DND-41 (cell line): ENCODE measurements at regions not wholly inside any gene's neighbourhood (a gene's known extent, or its start where the extent isn't known, plus 50 kb on each side); places are given as distances from the start of the nearest gene placed in this dataset.

ENCODE experiments used
- ATAC-seq: fragments of 200-7000 bp; cut with Tn5 transposase; 3 replicates; pipeline ENCODE4 v1.9.1; 2021; ENCODE audit warnings: low read depth; ENCODE audit not compliant: insufficient read depth
- DNase-seq: peaks from one replicate; pipeline ENCODE4 v3.0.0-alpha.2; 2020
- H2AFZ ChIP-seq: 2 replicates; pipeline ENCODE4 v1.6.0; 2012; ENCODE audit warnings: low read depth, low read length
- H3K27ac ChIP-seq: 2 replicates; pipeline ENCODE4 v1.5.1; 2012; ENCODE audit warnings: low read length, inconsistent platforms
- H3K27me3 ChIP-seq: fragments of 200-600 bp; sonication (generic); 2 replicates; pipeline ENCODE4 v1.6.0; 2012; ENCODE audit warnings: low read length, mild to moderate bottlenecking, inconsistent platforms; ENCODE audit not compliant: insufficient read depth, poor library complexity
- H3K36me3 ChIP-seq: 2 replicates; pipeline ENCODE4 v1.5.1; 2012; ENCODE audit warnings: low read length, inconsistent platforms; ENCODE audit not compliant: insufficient read depth
- H3K4me1 ChIP-seq: 2 replicates; pipeline ENCODE4 v1.5.1; 2012; ENCODE audit warnings: mild to moderate bottlenecking, low read length; ENCODE audit not compliant: insufficient read depth
- H3K4me2 ChIP-seq: 2 replicates; pipeline ENCODE4 v1.6.0; 2012; ENCODE audit warnings: mild to moderate bottlenecking, moderate library complexity, low read length, inconsistent platforms; ENCODE audit not compliant: insufficient read depth
- H3K4me3 ChIP-seq, 2 experiments: fragments of 200-600 bp in 1 of 2; shearing (Covaris generic) in 1 of 2; 2 replicates each; pipeline ENCODE4 v1.5.1; 2012 to 2016; ENCODE audit warnings: inconsistent platforms in 2 of 2, low read length in 2 of 2, mild to moderate bottlenecking in 2 of 2, low read depth in 1 of 2, moderate library complexity in 1 of 2
- H3K79me2 ChIP-seq: 2 replicates; pipeline ENCODE4 v1.6.0; 2012; ENCODE audit warnings: low read length, inconsistent platforms; ENCODE audit not compliant: insufficient read depth
- H3K9ac ChIP-seq: 2 replicates; pipeline ENCODE4 v1.6.0; 2012; ENCODE audit warnings: low read depth, mild to moderate bottlenecking, inconsistent platforms, low read length, moderate library complexity
- H3K9me3 ChIP-seq: 2 replicates; pipeline ENCODE4 v1.5.1; 2012; ENCODE audit warnings: low read length, moderate library complexity, mild to moderate bottlenecking, inconsistent platforms; ENCODE audit not compliant: insufficient read depth, severe bottlenecking
- H4K20me1 ChIP-seq: 2 replicates; pipeline ENCODE4 v1.6.0; 2012; ENCODE audit warnings: low read length; ENCODE audit not compliant: insufficient read depth
- CTCF ChIP-seq: IDR thresholded peaks from 2 replicates; pipeline ENCODE4 v1.5.1; 2012; ENCODE audit warnings: borderline replicate concordance, low read length, moderate library complexity, mild to moderate bottlenecking; ENCODE audit not compliant: poor library complexity, severe bottlenecking; ENCODE audit errors: extremely low read depth
- EZH2 ChIP-seq: IDR thresholded peaks from 3 replicates; pipeline ENCODE4 v1.6.1; 2012; ENCODE audit warnings: borderline replicate concordance, low read depth, mild to moderate bottlenecking, moderate library complexity, low read length, inconsistent platforms; ENCODE audit not compliant: severe bottlenecking

- H3K36me3 ChIP-seq: no peaks in the 10 kb centered on the region
- no peak for TF ChIP-seq EZH2
- TF ChIP-seq CTCF: no peak
- DNase-seq: no peak
- H2AFZ ChIP-seq: no peak overlapping the region
- no peaks in the 10 kb centered on the region for H3K79me2 ChIP-seq
- no peaks in the 10 kb centered on the region for H3K9me3 ChIP-seq
- no peak overlapping the region for H3K9ac ChIP-seq
- no peaks in the 10 kb centered on the region for H4K20me1 ChIP-seq
- peaks cover 8% of the 10 kb centered on the region; the same call in 1 of the 2 replicates for H3K4me1 ChIP-seq
- H3K4me2 ChIP-seq: no peak overlapping the region
- H3K27me3 ChIP-seq: peaks cover 2% of the 10 kb centered on the region
- H3K4me3 ChIP-seq: no peak overlapping the region
- peak; percentile 71 for ATAC-seq
- H3K27ac ChIP-seq: no peak overlapping the region
These were observed 256.1 kb upstream of the PLET1 start for GRCh38 chr11:112516755-112517154.

GRCh38 chr11:112518371-112518770 lies 257.7 kb upstream of the PLET1 start:
- no peaks in the 10 kb centered on the region for H3K9me3 ChIP-seq
- H3K36me3 ChIP-seq: no peaks in the 10 kb centered on the region
- no peak for ATAC-seq
- no peak overlapping the region for H3K9ac ChIP-seq
- H4K20me1 ChIP-seq: no peaks in the 10 kb centered on the region
- no peak overlapping the region for H3K4me3 ChIP-seq
- no peaks in the 10 kb centered on the region for H3K79me2 ChIP-seq
- TF ChIP-seq CTCF (no peak), EZH2 (no peak)
- DNase-seq: no peak
- peaks cover 2% of the 10 kb centered on the region for H3K27me3 ChIP-seq
- H3K4me2 ChIP-seq: no peak overlapping the region
- no peak overlapping the region for H2AFZ ChIP-seq
- H3K27ac ChIP-seq: no peak overlapping the region
- H3K4me1 ChIP-seq: peaks cover 8% of the 10 kb centered on the region; the same call in 1 of the 2 replicates

GRCh38 chr11:112519751-112520150 lies 259.1 kb upstream of the PLET1 start:
- Histone ChIP-seq H3K9ac (no peak overlapping the region), H3K27me3 (no peaks in the 10 kb centered on the region), H3K27ac (no peak overlapping the region), H3K79me2 (no peaks in the 10 kb centered on the region), H2AFZ (no peak overlapping the region), H3K4me3 (no peak overlapping the region), H4K20me1 (no peaks in the 10 kb centered on the region), H3K4me1 (peaks cover 13% of the 10 kb centered on the region; the same call in 1 of the 2 replicates), H3K4me2 (no peak overlapping the region), H3K9me3 (no peaks in the 10 kb centered on the region), H3K36me3 (no peaks in the 10 kb centered on the region)
- DNase-seq: peak; percentile 36
- no peak; the same call in 2 of the 3 replicates for ATAC-seq
- TF ChIP-seq EZH2 (no peak), CTCF (no peak)

- ATAC-seq (peak; percentile 58), DNase-seq (peak; percentile 47)
- Histone ChIP-seq H3K27me3 (no peaks in the 10 kb centered on the region), H3K4me2 (no peak overlapping the region), H3K4me3 (no peak overlapping the region), H3K27ac (no peak overlapping the region), H4K20me1 (no peaks in the 10 kb centered on the region), H3K36me3 (no peaks in the 10 kb centered on the region), H3K79me2 (no peaks in the 10 kb centered on the region), H2AFZ (no peak overlapping the region), H3K9ac (no peak overlapping the region), H3K4me1 (peaks cover 19% of the 10 kb centered on the region), H3K9me3 (no peaks in the 10 kb centered on the region)
- TF ChIP-seq CTCF (no peak), EZH2 (no peak)
These were observed 259.7 kb upstream of the PLET1 start for GRCh38 chr11:112520354-112520753.
